Keratinocyte (primary cell): ENCODE measurements at regions not wholly inside any gene's neighbourhood (a gene's known extent, or its start where the extent isn't known, plus 50 kb on each side); places are given as distances from the start of the nearest gene placed in this dataset.

Experiments used
- DNase-seq: peaks from one replicate; pipeline ENCODE4 v3.0.0-alpha.2; 2011; ENCODE audit warnings: low read depth, missing footprints, low spot score
- FAIRE-seq: peaks from 2 replicates; lab custom pipeline; 2011; peaks lifted over from hg19 to GRCh38; lab: Jason Lieb, UNC
- H2AFZ ChIP-seq: 2 replicates; pipeline ENCODE4 v1.6.0; 2012; ENCODE audit warnings: low read length, control low read depth, inconsistent platforms; ENCODE audit not compliant: control insufficient read depth
- H3K27ac ChIP-seq: 2 replicates; pipeline ENCODE4 v1.5.1; 2011; ENCODE audit warnings: low read length; ENCODE audit not compliant: control insufficient read depth, insufficient read depth
- H3K27me3 ChIP-seq: 3 replicates; pipeline ENCODE4 v1.6.0; 2011; ENCODE audit warnings: low read length; ENCODE audit not compliant: control insufficient read depth, insufficient read depth; ENCODE audit errors: extremely low read depth
- H3K36me3 ChIP-seq, 2 experiments: 2 replicates in 1 of 2; 3 replicates in 1 of 2; pipeline ENCODE4 v1.5.1; 2011; ENCODE audit warnings: low read length in 2 of 2, mild to moderate bottlenecking in 1 of 2; ENCODE audit not compliant: control insufficient read depth in 2 of 2, insufficient read depth in 2 of 2; ENCODE audit errors: extremely low read depth in 1 of 2
- H3K4me1 ChIP-seq: 3 replicates; pipeline ENCODE4 v1.5.1; 2011; ENCODE audit warnings: low read length; ENCODE audit not compliant: control insufficient read depth, insufficient read depth; ENCODE audit errors: extremely low read depth
- H3K4me2 ChIP-seq: 3 replicates; pipeline ENCODE4 v1.6.0; 2011; ENCODE audit warnings: low read depth, low read length; ENCODE audit not compliant: control insufficient read depth, insufficient read depth; ENCODE audit errors: extremely low read depth
- H3K4me3 ChIP-seq, 3 experiments: fragments of 200-600 bp in 1 of 3; sonication (generic) in 1 of 3; 2 replicates in 2 of 3; 3 replicates in 1 of 3; pipeline ENCODE4 v1.5.1; 2011 to 2016; ENCODE audit warnings: low read length in 3 of 3, mild to moderate bottlenecking in 3 of 3, control low read depth in 2 of 3, inconsistent platforms in 1 of 3, low read depth in 1 of 3, mixed read lengths in 1 of 3, mixed run types in 1 of 3, moderate library complexity in 1 of 3; ENCODE audit not compliant: control insufficient read depth in 2 of 3, insufficient read depth in 2 of 3; ENCODE audit errors: extremely low read depth in 1 of 3
- H3K79me2 ChIP-seq: 2 replicates; pipeline ENCODE4 v1.6.0; 2012; ENCODE audit warnings: low read length; ENCODE audit not compliant: control insufficient read depth, insufficient read depth
- H3K9ac ChIP-seq: 3 replicates; pipeline ENCODE4 v1.6.0; 2011; ENCODE audit warnings: low read length; ENCODE audit not compliant: control insufficient read depth, insufficient read depth; ENCODE audit errors: extremely low read depth
- H3K9me1 ChIP-seq: 3 replicates; pipeline ENCODE4 v1.6.0; 2011; ENCODE audit warnings: low read length; ENCODE audit not compliant: control insufficient read depth, insufficient read depth; ENCODE audit errors: extremely low read depth
- H3K9me3 ChIP-seq: 2 replicates; pipeline ENCODE4 v1.5.1; 2012; ENCODE audit warnings: low read depth, low read length; ENCODE audit not compliant: control insufficient read depth
- H4K20me1 ChIP-seq: 3 replicates; pipeline ENCODE4 v1.6.0; 2011; ENCODE audit warnings: low read length; ENCODE audit not compliant: control insufficient read depth, insufficient read depth; ENCODE audit errors: extremely low read depth
- CTCF ChIP-seq, 3 experiments: IDR thresholded peaks in 1 of 3; conservative IDR thresholded peaks in 1 of 3; optimal IDR thresholded peaks in 1 of 3; 2 replicates in 2 of 3; 3 replicates in 1 of 3; pipeline versions ENCODE3 to v1.5.1; 2011; ENCODE audit warnings: low read length in 3 of 3, mild to moderate bottlenecking in 3 of 3, moderate library complexity in 2 of 3, control low read depth in 1 of 3, inconsistent platforms in 1 of 3; ENCODE audit not compliant: insufficient read depth in 2 of 3; ENCODE audit errors: extremely low read depth in 1 of 3
- EZH2 ChIP-seq: IDR thresholded peaks from one replicate; pipeline ENCODE4 v1.6.1; 2012; ENCODE audit warnings: inconsistent platforms, mild to moderate bottlenecking, low read length, moderate library complexity
- dilution Hi-C: fragments of 300-500 bp; cut with MboI; formaldehyde crosslinking; loops from one replicate; pipeline ENCODE4 v1.7.0; 2020; ENCODE audit warnings: low sequenced_read_pairs; ENCODE audit not compliant: extremely low pct_ligation_motif_present

- FAIRE-seq (no peak), DNase-seq (no peak)
- Histone ChIP-seq H3K9me3 (no peaks in the 10 kb centered on the region), H3K9me1 (no peaks in the 10 kb centered on the region), H2AFZ (no peak overlapping the region), H4K20me1 (no peaks in the 10 kb centered on the region), H3K4me3 (no peak overlapping the region), H3K9ac (no peak overlapping the region), H3K27me3 (no peaks in the 10 kb centered on the region), H3K36me3 (no peaks in the 10 kb centered on the region), H3K4me1 (no peaks in the 10 kb centered on the region), H3K79me2 (no peaks in the 10 kb centered on the region), H3K4me2 (no peak overlapping the region), H3K27ac (no peak overlapping the region)
- TF ChIP-seq EZH2 (no peak), CTCF (optimal IDR thresholded peaks at IDR 0.05 in 1 of 3, IDR thresholded peaks at IDR 0.05 in 1 of 3, conservative IDR thresholded peaks at IDR 0.05 in 1 of 3; ENCODE audit: extremely low read depth in 1 of 3, insufficient read depth in 2 of 3, low read length in 3 of 3) (no peak)
- dilution Hi-C loops: no loop called here
These were observed 175.8 kb upstream of the TCF4 start for GRCh38 chr18:55763805-55764204.

- dilution Hi-C loops: no loop called here
- Histone ChIP-seq H3K4me2 (no peak overlapping the region), H3K9me3 (no peaks in the 10 kb centered on the region), H2AFZ (no peak overlapping the region), H3K9ac (no peak overlapping the region), H4K20me1 (no peaks in the 10 kb centered on the region), H3K36me3 (no peaks in the 10 kb centered on the region), H3K4me1 (no peaks in the 10 kb centered on the region), H3K4me3 (no peak overlapping the region), H3K27me3 (no peaks in the 10 kb centered on the region), H3K27ac (no peak overlapping the region), H3K79me2 (no peaks in the 10 kb centered on the region), H3K9me1 (no peaks in the 10 kb centered on the region)
- TF ChIP-seq EZH2: no peak
- no peak for TF ChIP-seq CTCF (optimal IDR thresholded peaks at IDR 0.05 in 1 of 3, IDR thresholded peaks at IDR 0.05 in 1 of 3, conservative IDR thresholded peaks at IDR 0.05 in 1 of 3; ENCODE audit: extremely low read depth in 1 of 3, insufficient read depth in 2 of 3, low read length in 3 of 3)
- FAIRE-seq: no peak
- peak; percentile 28 for DNase-seq
These were observed 175.3 kb upstream of the TCF4 start for GRCh38 chr18:55763298-55763697.
